OCI-M1 (cell line): ENCODE measurements at regions not wholly inside any gene's neighbourhood (a gene's known extent, or its start where the extent isn't known, plus 50 kb on each side); places are given as distances from the start of the nearest gene placed in this dataset.
"Not testable (repeated sequence)": the region's sequence is repeated elsewhere in the genome, so short reads cannot be mapped to it uniquely, and the experiment has no call there.

ENCODE experiments used
- DNase-seq: peaks from one replicate; lab custom pipeline; 2025; lab: John Stamatoyannopoulos, UW

- peak; percentile 62 for DNase-seq
These were observed 110.3 kb upstream of the PRSS16 start for GRCh38 chr6:27136978-27137814.

- DNase-seq = peak; percentile 76
These were observed 109.1 kb upstream of the PRSS16 start for GRCh38 chr6:27138406-27138805.

- peak; percentile 98 for DNase-seq
These were observed 108.4 kb upstream of the PRSS16 start for GRCh38 chr6:27138837-27139755.

- DNase-seq = peak; percentile 96
These were observed 107.5 kb upstream of the PRSS16 start for GRCh38 chr6:27139756-27140579.

GRCh38 chr6:27140999-27141528 is 106.4 kb upstream of the PRSS16 start:
- no peak for DNase-seq

GRCh38 chr6:27141529-27142015 is 105.9 kb upstream of the PRSS16 start:
- DNase-seq = no peak

GRCh38 chr6:27143020-27143388 is 104.5 kb upstream of the PRSS16 start:
- DNase-seq = not testable (repeated sequence)

- no peak for DNase-seq
These were observed 104.0 kb upstream of the PRSS16 start for GRCh38 chr6:27143474-27144026.

- no peak for DNase-seq
These were observed 102.8 kb upstream of the PRSS16 start for GRCh38 chr6:27144740-27145079.

GRCh38 chr6:27145731-27146455 is 101.6 kb upstream of the PRSS16 start:
- DNase-seq = peak; percentile 97

- not testable (repeated sequence) for DNase-seq
These were observed 101.1 kb upstream of the PRSS16 start for GRCh38 chr6:27146456-27146705.

- DNase-seq = peak; percentile 99
These were observed 100.6 kb upstream of the PRSS16 start for GRCh38 chr6:27146706-27147505.

- no peak for DNase-seq
These were observed 99.1 kb upstream of the PRSS16 start for GRCh38 chr6:27148404-27148795.

- DNase-seq = no peak
These were observed 98.4 kb upstream of the PRSS16 start for GRCh38 chr6:27149150-27149549.

- peak; percentile 66 for DNase-seq
These were observed 92.8 kb upstream of the PRSS16 start for GRCh38 chr6:27154696-27155095.

GRCh38 chr6:27156874-27157458 is 90.5 kb upstream of the PRSS16 start:
- DNase-seq = no peak

GRCh38 chr6:27157459-27158315 is 89.8 kb upstream of the PRSS16 start:
- DNase-seq = peak; percentile 96

GRCh38 chr6:27158316-27158643 is 89.2 kb upstream of the PRSS16 start:
- DNase-seq = no peak

- no peak for DNase-seq
These were observed 87.8 kb upstream of the PRSS16 start for GRCh38 chr6:27159725-27160124.
